Gastroesophageal sphincter (tissue), 4 donors: ENCODE measurements at regions not wholly inside any gene's neighbourhood (a gene's known extent, or its start where the extent isn't known, plus 50 kb on each side); places are given as distances from the start of the nearest gene placed in this dataset.
"Not testable (repeated sequence)": the region's sequence is repeated elsewhere in the genome, so short reads cannot be mapped to it uniquely, and the experiment has no call there.

Experiments used
- ATAC-seq: fragments of 150-250 bp; one replicate; pipeline ENCODE4 v1.9.1; 2016; ENCODE audit warnings: mild to moderate bottlenecking, moderate library complexity
- H3K27ac ChIP-seq, 4 donors: fragments of 200-600 bp; sonication (generic) in 3 of 4; 1 replicate in 3 of 4; 2 replicates in 1 of 4; pipeline ENCODE4 v1.5.1; 2016 to 2019
- H3K27me3 ChIP-seq: fragments of 200-600 bp; sonication (generic); one replicate; pipeline ENCODE4 v1.5.1; 2019
- H3K36me3 ChIP-seq, 2 donors: fragments of 200-600 bp; sonication (generic); one replicate each; pipeline ENCODE4 v1.5.1; 2019; ENCODE audit warnings: control low read depth in 1 of 2
- H3K4me1 ChIP-seq, 3 donors: fragments of 200-600 bp; sonication (generic); 1 replicate in 2 of 3; 2 replicates in 1 of 3; pipeline ENCODE4 v1.5.1; 2016 to 2019; ENCODE audit warnings: control low read depth in 2 of 3
- H3K4me3 ChIP-seq, 2 donors: fragments of 200-600 bp; sonication (generic); one replicate each; pipeline ENCODE4 v1.5.1; 2019; ENCODE audit warnings: mild to moderate bottlenecking in 1 of 2, moderate library complexity in 1 of 2
- H3K9me3 ChIP-seq, 3 donors: fragments of 200-600 bp; sonication (generic); one replicate each; pipeline ENCODE4 v1.5.1; 2017 to 2019; ENCODE audit warnings: control low read depth in 2 of 3
- CTCF ChIP-seq, 4 experiments: fragments of 200-600 bp in 2 of 4; fragments of 450-650 bp in 2 of 4; sonication (generic) in 1 of 4; IDR thresholded peaks; one replicate each; pipeline ENCODE4 v1.5.1; 2017 to 2019; ENCODE audit warnings: antibody characterized with exemption in 4 of 4, mild to moderate bottlenecking in 2 of 4, moderate library complexity in 2 of 4
- EP300 ChIP-seq: sonication (generic); formaldehyde crosslinking; IDR thresholded peaks from one replicate; pipeline ENCODE4 v1.6.1; 2017; ENCODE audit warnings: antibody characterized with exemption, mild to moderate bottlenecking
- POLR2A ChIP-seq, 2 donors: fragments of 450-650 bp; IDR thresholded peaks; one replicate each; pipeline ENCODE4 v1.6.1; 2017; ENCODE audit warnings: antibody characterized with exemption in 2 of 2, mild to moderate bottlenecking in 2 of 2, moderate library complexity in 1 of 2
- POLR2AphosphoS5 ChIP-seq: sonication (generic); formaldehyde crosslinking; IDR thresholded peaks from one replicate; pipeline ENCODE4 v1.6.1; 2017; ENCODE audit warnings: antibody characterized with exemption
- WGBS, 2 donors: methylation state at CpG; one replicate each; pipeline ENCODE4 v1.1.5; 2018; ENCODE audit warnings: low coverage in 1 of 2; 5-methylcytosine and 5-hydroxymethylcytosine counted together

GRCh38 chr11:104678408-104678807 is 219.9 kb downstream of the CASP12 start:
- Histone ChIP-seq H3K9me3 (no peaks in the 10 kb centered on the region), H3K27me3 (no peaks in the 10 kb centered on the region), H3K4me1 (no peaks in the 10 kb centered on the region), H3K4me3 (no peak overlapping the region), H3K27ac (no peak overlapping the region), H3K36me3 (no peaks in the 10 kb centered on the region)
- no peak for ATAC-seq
- no peak for TF ChIP-seq POLR2AphosphoS5
- TF ChIP-seq CTCF (IDR thresholded peaks at IDR 0.05) = no peak
- no peak for TF ChIP-seq EP300
- no peak for TF ChIP-seq POLR2A (IDR thresholded peaks at IDR 0.05)
- 67% methylated on average over 2 of the region's 2 CpGs for WGBS, 2 donors

DNA sequence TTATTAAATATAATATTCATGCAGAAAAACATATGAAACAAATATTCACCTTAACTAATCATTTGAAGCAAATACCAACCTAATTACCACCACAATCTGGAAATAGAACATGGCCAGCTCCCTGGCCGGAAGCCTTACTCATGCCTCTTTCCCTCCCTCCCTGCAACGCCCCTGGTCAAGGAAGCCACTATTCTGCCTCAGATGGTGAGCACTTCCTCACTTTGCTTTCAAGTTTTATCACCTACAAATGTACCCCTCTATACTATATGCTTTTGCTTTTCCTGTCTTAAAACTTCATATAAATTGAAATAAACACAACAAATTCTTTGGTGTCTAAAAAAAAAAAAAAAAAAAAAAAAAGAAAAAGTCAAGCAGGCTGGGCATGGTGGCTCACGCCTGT is 221.2 kb downstream of the CASP12 start:
- not testable (repeated sequence) for H3K4me3 ChIP-seq, H3K36me3 ChIP-seq, ATAC-seq, H3K27me3 ChIP-seq, H3K4me1 ChIP-seq, H3K27ac ChIP-seq, H3K9me3 ChIP-seq
- WGBS, 2 donors = 100% methylated on average over 1 of the region's 3 CpGs; no CpG with 5 or more reads in 1 of the 2 donors

DNA sequence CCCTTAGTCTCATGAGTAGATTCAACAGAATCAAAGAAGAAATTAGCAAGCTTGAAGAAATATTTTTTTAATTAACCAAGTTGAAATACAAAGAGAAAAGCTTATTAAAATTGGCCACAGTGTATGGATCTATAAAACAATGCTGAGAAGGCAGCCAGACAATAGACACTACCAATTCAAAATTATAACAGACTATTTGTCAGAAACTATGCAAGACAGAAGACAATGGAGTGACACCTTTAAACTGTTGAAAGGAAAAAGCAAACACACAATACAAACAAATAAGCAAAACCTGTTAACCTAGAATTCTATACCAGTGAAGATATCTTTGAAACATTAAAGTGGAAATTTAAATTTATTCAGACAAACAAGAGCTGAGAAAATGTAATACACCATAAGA is 225.4 kb downstream of the CASP12 start:
- no peaks in the 10 kb centered on the region for H3K9me3 ChIP-seq
- no peak overlapping the region for H3K4me3 ChIP-seq
- no peak for TF ChIP-seq CTCF (IDR thresholded peaks at IDR 0.05)
- H3K27ac ChIP-seq = no peak overlapping the region
- no peaks in the 10 kb centered on the region for H3K36me3 ChIP-seq
- H3K27me3 ChIP-seq = no peaks in the 10 kb centered on the region
- no peak for ATAC-seq
- no peaks in the 10 kb centered on the region for H3K4me1 ChIP-seq

DNA sequence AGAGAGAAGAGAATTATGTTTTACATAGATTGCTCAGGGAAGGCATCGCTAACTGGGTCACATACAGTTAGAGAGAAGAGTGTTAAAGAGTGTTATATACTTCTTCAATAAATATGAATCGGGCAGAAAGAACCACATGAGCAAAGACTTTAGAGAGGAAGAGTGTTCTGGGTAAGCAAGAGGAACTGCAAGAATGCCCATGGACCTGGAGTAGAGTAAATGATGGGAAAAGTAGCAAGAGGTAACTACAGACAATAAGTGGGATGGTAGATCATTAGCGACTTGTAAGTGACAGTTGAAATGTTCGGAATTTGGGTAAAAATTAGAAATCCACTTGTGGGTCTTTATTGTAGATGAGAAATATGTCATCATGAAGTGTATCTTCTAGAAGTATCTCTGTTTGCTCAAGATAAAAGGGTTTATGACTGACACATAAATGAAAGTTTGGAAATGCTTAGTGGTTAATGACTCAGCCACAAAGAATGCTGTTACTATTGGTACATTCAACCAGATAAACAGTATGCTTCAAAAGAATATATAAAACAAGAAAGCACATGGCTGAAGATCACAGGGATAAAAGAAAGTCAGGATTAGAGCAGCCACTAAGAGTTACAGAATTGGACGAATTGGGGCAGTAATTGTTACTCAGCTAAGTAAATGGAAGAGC is 229.3 kb downstream of the CASP12 start:
- Histone ChIP-seq H3K9me3 (no peaks in the 10 kb centered on the region), H3K4me1 (no peaks in the 10 kb centered on the region), H3K27ac (no peak overlapping the region), H3K4me3 (no peak overlapping the region), H3K36me3 (no peaks in the 10 kb centered on the region), H3K27me3 (no peaks in the 10 kb centered on the region)
- 79 to 85% methylated on average over 5 of the region's 5 CpGs for WGBS, 2 donors
- ATAC-seq = no peak
- TF ChIP-seq CTCF (IDR thresholded peaks at IDR 0.05) (no peak), POLR2AphosphoS5 (no peak), EP300 (no peak), POLR2A (IDR thresholded peaks at IDR 0.05) (no peak)

GRCh38 chr11:104666624-104667023 is 231.6 kb downstream of the CASP12 start:
- no peaks in the 10 kb centered on the region for H3K27me3 ChIP-seq
- no peak overlapping the region for H3K4me3 ChIP-seq
- ATAC-seq = no peak
- no peaks in the 10 kb centered on the region for H3K4me1 ChIP-seq
- H3K36me3 ChIP-seq = no peaks in the 10 kb centered on the region
- no peaks in the 10 kb centered on the region for H3K9me3 ChIP-seq
- no peak for TF ChIP-seq POLR2AphosphoS5
- no peak for TF ChIP-seq EP300
- no peak for TF ChIP-seq CTCF (IDR thresholded peaks at IDR 0.05)
- 39 to 72% methylated on average over 2 of the region's 2 CpGs for WGBS, 2 donors
- no peak overlapping the region for H3K27ac ChIP-seq

DNA sequence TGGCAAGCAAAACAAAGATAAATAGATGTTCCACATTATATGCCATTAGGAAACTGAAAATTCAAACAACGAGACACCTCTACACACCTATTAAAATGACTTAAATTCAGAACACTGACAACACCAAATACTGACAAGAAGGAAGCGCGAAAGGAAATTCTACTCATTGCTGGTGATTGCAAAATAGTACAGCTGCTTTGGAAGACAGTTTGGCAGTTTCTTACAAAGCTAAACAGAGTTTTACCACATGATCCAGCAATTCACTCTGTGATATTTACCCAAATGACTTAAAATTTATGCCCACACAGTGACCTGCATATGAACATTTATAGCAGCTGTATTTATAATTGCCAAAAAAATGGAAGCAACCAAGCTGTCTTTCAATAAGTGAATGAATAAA is 232.6 kb downstream of the CASP12 start:
- no peaks in the 10 kb centered on the region for H3K27me3 ChIP-seq
- H3K4me1 ChIP-seq = no peaks in the 10 kb centered on the region
- TF ChIP-seq EP300 (no peak), CTCF (IDR thresholded peaks at IDR 0.05) (no peak)
- H3K36me3 ChIP-seq = no peaks in the 10 kb centered on the region
- no peak overlapping the region for H3K27ac ChIP-seq
- WGBS, 2 donors = 27 to 37% methylated on average over 3 of the region's 3 CpGs
- no peaks in the 10 kb centered on the region for H3K9me3 ChIP-seq
- no peak for ATAC-seq
- H3K4me3 ChIP-seq = no peak overlapping the region
